ENCODE measurements at regions not wholly inside any gene's neighbourhood (a gene's known extent, or its start where the extent isn't known, plus 50 kb on each side); places are given as distances from the start of the nearest gene placed in this dataset.
A peak's percentile ranks its signal among the peaks of the same experiment; 100 is the strongest.
"Not testable (repeated sequence)": the region's sequence is repeated elsewhere in the genome, so short reads cannot be mapped to it uniquely, and the experiment has no call there.

- TF ChIP-seq, protein P1, sequence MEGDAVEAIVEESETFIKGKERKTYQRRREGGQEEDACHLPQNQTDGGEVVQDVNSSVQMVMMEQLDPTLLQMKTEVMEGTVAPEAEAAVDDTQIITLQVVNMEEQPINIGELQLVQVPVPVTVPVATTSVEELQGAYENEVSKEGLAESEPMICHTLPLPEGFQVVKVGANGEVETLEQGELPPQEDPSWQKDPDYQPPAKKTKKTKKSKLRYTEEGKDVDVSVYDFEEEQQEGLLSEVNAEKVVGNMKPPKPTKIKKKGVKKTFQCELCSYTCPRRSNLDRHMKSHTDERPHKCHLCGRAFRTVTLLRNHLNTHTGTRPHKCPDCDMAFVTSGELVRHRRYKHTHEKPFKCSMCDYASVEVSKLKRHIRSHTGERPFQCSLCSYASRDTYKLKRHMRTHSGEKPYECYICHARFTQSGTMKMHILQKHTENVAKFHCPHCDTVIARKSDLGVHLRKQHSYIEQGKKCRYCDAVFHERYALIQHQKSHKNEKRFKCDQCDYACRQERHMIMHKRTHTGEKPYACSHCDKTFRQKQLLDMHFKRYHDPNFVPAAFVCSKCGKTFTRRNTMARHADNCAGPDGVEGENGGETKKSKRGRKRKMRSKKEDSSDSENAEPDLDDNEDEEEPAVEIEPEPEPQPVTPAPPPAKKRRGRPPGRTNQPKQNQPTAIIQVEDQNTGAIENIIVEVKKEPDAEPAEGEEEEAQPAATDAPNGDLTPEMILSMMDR (IDR thresholded peaks at IDR 0.05): no peak
- peak in 1 of 2 donors; percentile 48 for TF ChIP-seq POLR2AphosphoS5 (IDR thresholded peaks at IDR 0.05; ENCODE audit: insufficient read depth in 1 of 2, low read depth in 1 of 2)
- TF ChIP-seq POLR2A (IDR thresholded peaks at IDR 0.05): no peak
- intact Hi-C loops (cut with DNase I): no loop called here
- Histone ChIP-seq H3K27me3 (no peaks in the 10 kb centered on the region), H3K27ac (peak overlapping the region; percentile 77), H3K36me3 (no peaks in the 10 kb centered on the region), H3K4me3 (peak overlapping the region in 1 of 2 donors; percentile 2), H3K9me3 (no peaks in the 10 kb centered on the region), H3K4me1 (peaks cover 49% of the 10 kb centered on the region)
- DNase-seq (ENCODE audit: extremely low spot score in 2 of 2): no peak
These were observed 146.1 kb downstream of the SEC14L1 start for GRCh38 chr17:77286641-77287431.

DNA sequence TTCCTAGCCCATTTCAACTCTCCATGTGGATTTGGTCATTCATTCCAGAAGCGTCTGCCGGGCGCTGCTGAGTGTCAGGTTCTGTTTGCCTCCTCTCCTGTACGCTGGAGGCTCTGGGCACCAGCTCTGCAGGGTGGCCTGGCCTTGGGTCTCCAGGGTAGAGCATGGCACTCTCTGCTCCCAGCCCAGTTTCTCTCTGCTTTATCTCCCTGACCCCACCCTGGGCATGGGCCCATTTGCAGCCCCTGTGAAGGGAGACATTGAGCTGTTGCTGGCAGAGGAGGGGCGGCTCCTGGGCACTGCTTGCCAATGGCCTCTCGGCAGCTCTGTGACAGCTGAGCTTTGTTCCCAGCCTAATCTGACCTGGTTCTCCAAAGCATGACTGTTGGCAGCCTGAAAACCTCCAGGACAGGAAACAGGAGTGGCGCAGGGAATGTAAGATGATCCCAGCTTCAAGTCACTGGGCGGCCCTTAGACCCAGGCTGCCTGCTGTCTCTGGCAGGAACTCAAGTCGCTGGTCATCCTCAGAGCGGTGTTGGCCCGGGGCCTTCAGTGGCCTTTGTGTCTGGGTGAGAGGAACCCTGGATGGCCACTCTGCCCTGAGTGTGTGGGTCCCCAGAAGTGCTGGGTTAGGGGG, 146.8 kb downstream of the SEC14L1 start:
- Histone ChIP-seq H3K27me3 (no peaks in the 10 kb centered on the region), H3K27ac (peak overlapping the region; percentile 77), H3K4me1 (peaks cover 46% of the 10 kb centered on the region), H3K36me3 (no peaks in the 10 kb centered on the region), H3K4me3 (no peak overlapping the region), H3K9me3 (no peaks in the 10 kb centered on the region)
- TF ChIP-seq POLR2A (IDR thresholded peaks at IDR 0.05) (no peak), POLR2AphosphoS5 (IDR thresholded peaks at IDR 0.05; ENCODE audit: insufficient read depth in 1 of 2, low read depth in 1 of 2) (no peak)
- TF ChIP-seq, protein P1 (IDR thresholded peaks at IDR 0.05): no peak
- no peak for DNase-seq (ENCODE audit: extremely low spot score in 2 of 2)
- intact Hi-C loops (cut with DNase I): no loop called here

DNA sequence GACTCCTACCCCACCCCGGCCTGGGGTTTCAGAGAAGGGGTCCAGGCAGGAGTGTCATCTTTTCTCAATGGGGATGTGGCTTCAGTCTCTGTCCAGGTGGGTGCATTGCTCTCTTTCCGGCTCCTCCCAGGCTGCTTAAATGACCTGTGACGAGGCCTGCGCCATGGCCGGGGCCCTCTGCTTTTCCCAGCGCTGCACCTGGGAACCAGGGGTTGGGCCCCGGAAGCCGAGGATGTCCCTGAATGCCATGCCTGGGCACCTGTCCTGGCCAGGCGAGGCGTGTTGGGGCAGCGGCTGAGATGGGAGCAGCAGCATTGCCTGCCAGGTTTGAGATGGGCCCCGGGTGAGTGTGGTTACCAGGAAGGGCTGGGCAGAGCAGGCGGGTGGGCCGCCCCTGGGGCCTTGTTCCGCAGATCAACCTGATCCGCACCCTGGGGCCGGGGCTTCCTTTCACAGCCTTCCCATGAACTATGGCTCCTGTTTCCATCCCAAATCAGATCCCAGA, 147.4 kb downstream of the SEC14L1 start:
- Histone ChIP-seq H3K36me3 (no peaks in the 10 kb centered on the region), H3K4me3 (no peak overlapping the region), H3K27ac (peak overlapping the region; percentile 77), H3K27me3 (no peaks in the 10 kb centered on the region), H3K4me1 (peaks cover 42% of the 10 kb centered on the region), H3K9me3 (no peaks in the 10 kb centered on the region)
- intact Hi-C loops (cut with DNase I): no loop called here
- TF ChIP-seq POLR2AphosphoS5 (IDR thresholded peaks at IDR 0.05; ENCODE audit: insufficient read depth in 1 of 2, low read depth in 1 of 2): no peak
- TF ChIP-seq POLR2A (IDR thresholded peaks at IDR 0.05): no peak
- TF ChIP-seq, protein P1 (IDR thresholded peaks at IDR 0.05): no peak
- DNase-seq (ENCODE audit: extremely low spot score in 2 of 2): no peak

GRCh38 chr17:77290759-77291558, 150.2 kb downstream of the SEC14L1 start:
- H3K36me3 ChIP-seq; H3K27me3 ChIP-seq; intact Hi-C loops (cut with DNase I); H3K27ac ChIP-seq; H3K9me3 ChIP-seq; H3K4me3 ChIP-seq; DNase-seq (ENCODE audit: extremely low spot score in 2 of 2): not testable (repeated sequence)
- peaks cover 29% of the 10 kb centered on the region for H3K4me1 ChIP-seq

DNA sequence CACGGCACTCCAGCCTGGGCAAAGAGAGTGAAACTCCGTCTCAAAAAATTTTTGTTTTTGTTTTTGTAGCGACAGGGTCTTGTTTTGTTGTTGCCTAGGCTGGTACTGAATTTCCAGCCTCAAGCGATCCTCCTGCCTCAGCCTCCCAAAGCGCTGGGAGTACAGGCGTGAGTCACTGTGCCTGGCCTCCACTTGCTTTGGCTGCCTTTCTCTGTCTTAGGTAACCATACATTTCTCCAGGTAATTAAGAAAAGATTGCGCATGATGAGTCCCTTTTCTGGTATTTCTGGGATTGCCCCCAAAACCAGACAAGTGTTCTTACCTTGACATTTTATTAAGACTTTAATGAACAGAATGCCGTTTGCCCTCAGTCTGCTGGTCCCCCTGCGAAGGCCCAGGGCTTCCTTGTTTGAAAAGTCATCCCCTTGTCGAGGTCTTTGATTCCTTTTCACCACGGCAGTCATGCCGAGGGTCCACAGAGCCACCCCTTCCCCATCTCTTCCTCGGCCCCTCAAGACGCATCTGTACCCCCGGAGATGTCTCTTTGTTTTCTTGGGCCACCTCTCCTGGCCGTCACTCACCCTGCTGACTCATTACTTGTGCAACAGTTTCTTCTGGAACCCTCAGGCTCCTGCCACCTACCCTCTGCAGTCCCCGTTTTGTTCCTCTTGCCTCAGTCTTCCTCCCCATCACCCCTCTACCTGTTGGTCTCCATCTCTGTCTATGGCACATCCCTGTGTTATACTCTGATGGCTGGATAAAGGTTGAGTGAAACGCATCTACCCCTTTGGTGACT, 151.0 kb downstream of the SEC14L1 start:
- Histone ChIP-seq H3K27ac (no peak overlapping the region), H3K9me3 (no peaks in the 10 kb centered on the region), H3K4me1 (peaks cover 21% of the 10 kb centered on the region), H3K4me3 (no peak overlapping the region), H3K27me3 (no peaks in the 10 kb centered on the region), H3K36me3 (no peaks in the 10 kb centered on the region)
- no peak for DNase-seq (ENCODE audit: extremely low spot score in 2 of 2)
- TF ChIP-seq, protein P1 (IDR thresholded peaks at IDR 0.05): no peak
- no peak for TF ChIP-seq POLR2AphosphoS5 (IDR thresholded peaks at IDR 0.05; ENCODE audit: insufficient read depth in 1 of 2, low read depth in 1 of 2)
- TF ChIP-seq POLR2A (IDR thresholded peaks at IDR 0.05): no peak
- intact Hi-C loops (cut with DNase I): no loop called here

All from vagina (tissue), 2 donors.